GM23338 (cell line): ENCODE measurements at regions not wholly inside any gene's neighbourhood (a gene's known extent, or its start where the extent isn't known, plus 50 kb on each side); places are given as distances from the start of the nearest gene placed in this dataset.

Source experiments
- ATAC-seq: fragments of 200-7000 bp; cut with Tn5 transposase; 3 replicates; pipeline ENCODE4 v1.9.1; 2020
- DNase-seq: peaks from one replicate; pipeline ENCODE4 v3.0.0-alpha.2; 2015; ENCODE audit warnings: low spot score
- H2AFZ ChIP-seq: fragments of 200-600 bp; sonication (generic); 2 replicates; pipeline ENCODE4 v1.8.0; 2016; ENCODE audit warnings: antibody characterized with exemption, mild to moderate bottlenecking, moderate library complexity
- H3F3A ChIP-seq: fragments of 200-600 bp; sonication (generic); replicated peaks from 2 replicates; pipeline ENCODE4 v1.8.0; 2017; ENCODE audit warnings: antibody characterized with exemption, mixed run types, low read depth
- H3K27ac ChIP-seq: fragments of 200-600 bp; sonication (generic); 2 replicates; pipeline ENCODE4 v1.6.1; 2016; ENCODE audit warnings: low read depth
- H3K27me3 ChIP-seq: fragments of 200-600 bp; sonication (generic); 2 replicates; pipeline ENCODE4 v1.8.0; 2016; ENCODE audit warnings: mild to moderate bottlenecking, mixed run types, moderate library complexity; ENCODE audit not compliant: insufficient read depth
- H3K36me3 ChIP-seq: fragments of 200-600 bp; sonication (generic); 2 replicates; pipeline ENCODE4 v1.8.0; 2016; ENCODE audit warnings: mild to moderate bottlenecking; ENCODE audit not compliant: insufficient read depth
- H3K4me1 ChIP-seq: fragments of 200-600 bp; sonication (generic); 2 replicates; pipeline ENCODE4 v1.8.0; 2016; ENCODE audit warnings: mild to moderate bottlenecking, moderate library complexity; ENCODE audit not compliant: insufficient read depth
- H3K4me2 ChIP-seq: fragments of 200-600 bp; sonication (generic); 2 replicates; pipeline ENCODE4 v1.7.1; 2017; ENCODE audit warnings: mixed run types
- H3K4me3 ChIP-seq: fragments of 200-600 bp; sonication (generic); 2 replicates; pipeline ENCODE4 v1.6.1; 2016; ENCODE audit warnings: mixed run types
- H3K79me2 ChIP-seq: fragments of 200-600 bp; sonication (generic); replicated peaks from 2 replicates; pipeline ENCODE4 v1.8.0; 2017; ENCODE audit warnings: mild to moderate bottlenecking; ENCODE audit not compliant: insufficient read depth
- H3K9me2 ChIP-seq: fragments of 200-600 bp; sonication (generic); 2 replicates; pipeline ENCODE4 v1.8.0; 2017; ENCODE audit not compliant: insufficient read depth
- H4K20me1 ChIP-seq: fragments of 200-600 bp; sonication (generic); replicated peaks from 2 replicates; pipeline ENCODE4 v1.8.0; 2017; ENCODE audit warnings: mild to moderate bottlenecking; ENCODE audit not compliant: insufficient read depth
- H3K27ac Mint-ChIP-seq: 2 replicates; pipeline ENCODE4 v1.8.0; 2020; ENCODE audit warnings: inconsistent platforms, mild to moderate bottlenecking, moderate library complexity, mixed read lengths
- H3K27me3 Mint-ChIP-seq: 3 replicates; pipeline ENCODE4 v1.8.0; 2022; ENCODE audit warnings: low read depth, mild to moderate bottlenecking, moderate library complexity, mixed read lengths, inconsistent platforms; ENCODE audit not compliant: insufficient read depth, poor library complexity
- H3K36me3 Mint-ChIP-seq: 3 replicates; pipeline ENCODE4 v1.8.0; 2021; ENCODE audit warnings: low read depth, mild to moderate bottlenecking, inconsistent platforms, moderate library complexity, mixed read lengths
- H3K4me1 Mint-ChIP-seq: 3 replicates; pipeline ENCODE4 v1.8.0; 2020; ENCODE audit warnings: mild to moderate bottlenecking, inconsistent platforms, mixed read lengths
- H3K4me3 Mint-ChIP-seq: 3 replicates; pipeline ENCODE4 v1.8.0; 2021; ENCODE audit warnings: moderate library complexity, mild to moderate bottlenecking, inconsistent platforms, mixed read lengths
- H3K9me3 Mint-ChIP-seq: 3 replicates; pipeline ENCODE4 v1.8.0; 2020; ENCODE audit warnings: moderate library complexity, mild to moderate bottlenecking, inconsistent platforms, mixed read lengths
- CTCF ChIP-seq, 2 experiments: fragments of 200-600 bp in 1 of 2; sonication (generic) in 1 of 2; conservative IDR thresholded peaks; 2 replicates each; pipeline versions ENCODE4 v1.5.1 to v1.6.1; 2016 to 2017; ENCODE audit warnings: antibody characterized with exemption in 2 of 2, low read depth in 2 of 2, mild to moderate bottlenecking in 2 of 2, moderate library complexity in 1 of 2
- ETS1 ChIP-seq: IDR thresholded peaks from 2 replicates; pipeline ENCODE4 v1.6.1; 2016; ENCODE audit warnings: antibody characterized with exemption
- EZH2 ChIP-seq: fragments of 200-600 bp; sonication (generic); IDR thresholded peaks from one replicate; pipeline ENCODE4 v1.8.0; 2017; ENCODE audit warnings: antibody characterized with exemption, mild to moderate bottlenecking, low read depth; ENCODE audit not compliant: unreplicated experiment
- JUNB ChIP-seq: IDR thresholded peaks from one replicate; pipeline ENCODE4 v1.6.1; 2016; ENCODE audit warnings: antibody characterized with exemption; ENCODE audit not compliant: unreplicated experiment
- POLR2AphosphoS5 ChIP-seq: IDR thresholded peaks from 2 replicates; pipeline ENCODE4 v1.6.1; 2016; ENCODE audit warnings: antibody characterized with exemption, low read depth
- REST ChIP-seq: IDR thresholded peaks from one replicate; pipeline ENCODE4 v1.6.1; 2018; ENCODE audit warnings: antibody characterized with exemption; ENCODE audit not compliant: unreplicated experiment
- STAT1 ChIP-seq: IDR thresholded peaks from one replicate; pipeline ENCODE4 v1.6.1; 2016; ENCODE audit warnings: antibody characterized with exemption; ENCODE audit not compliant: unreplicated experiment
- ZNF462 ChIP-seq: fragments of 250-450 bp; sonication (Bioruptor Pico); IDR thresholded peaks from 2 replicates; pipeline ENCODE4 v1.5.0; 2020; ENCODE audit warnings: mild to moderate bottlenecking, moderate library complexity

GRCh38 chr6:91506509-91506908 is 919.6 kb upstream of the MAP3K7 start (continued):
- TF ChIP-seq REST (no peak), CTCF (conservative IDR thresholded peaks at IDR 0.05; ENCODE audit: low read depth in 2 of 2) (no peak), STAT1 (no peak), JUNB (no peak), EZH2 (no peak), ETS1 (no peak), POLR2AphosphoS5 (no peak)

- Histone ChIP-seq H3K36me3 (no peaks in the 10 kb centered on the region), H4K20me1 (no peaks in the 10 kb centered on the region), H3K27me3 (no peaks in the 10 kb centered on the region), H3K27ac (no peak overlapping the region), H3K4me2 (no peak overlapping the region), H3K4me1 (no peaks in the 10 kb centered on the region), H3K9me2 (no peaks in the 10 kb centered on the region), H3F3A (no peaks in the 10 kb centered on the region), H2AFZ (no peak overlapping the region), H3K79me2 (no peaks in the 10 kb centered on the region), H3K4me3 (no peak overlapping the region)
- no peaks in the 10 kb centered on the region for H3K4me1 Mint-ChIP-seq
- H3K27ac Mint-ChIP-seq = no peak overlapping the region
- H3K36me3 Mint-ChIP-seq = no peaks in the 10 kb centered on the region; the same call in 2 of the 3 replicates
- DNase-seq = no peak
- no peak overlapping the region for H3K4me3 Mint-ChIP-seq
- peaks cover 5% of the 10 kb centered on the region; the same call in 1 of the 3 replicates for H3K9me3 Mint-ChIP-seq
- H3K27me3 Mint-ChIP-seq = no peaks in the 10 kb centered on the region
- no peak for ATAC-seq
- TF ChIP-seq ZNF462 (no peak), CTCF (conservative IDR thresholded peaks at IDR 0.05; ENCODE audit: low read depth in 2 of 2) (no peak), ETS1 (no peak)
These were observed 918.3 kb upstream of the MAP3K7 start for GRCh38 chr6:91505199-91505598.
